ENCODE measurements at regions not wholly inside any gene's neighbourhood (a gene's known extent, or its start where the extent isn't known, plus 50 kb on each side); places are given as distances from the start of the nearest gene placed in this dataset.

- no peak for DNase-seq
Observed at GRCh38 chr15:59953392-59953883, 50.7 kb upstream of the FOXB1 start.

- no peak for DNase-seq
Observed at GRCh38 chr15:59952960-59953359, 51.2 kb upstream of the FOXB1 start.

GRCh38 chr15:59950603-59951388 is 53.3 kb upstream of the FOXB1 start:
- DNase-seq, result no peak

GRCh38 chr15:59948924-59949613 is 55.0 kb upstream of the FOXB1 start:
- DNase-seq, result no peak

GRCh38 chr15:59946084-59946483 is 58.0 kb upstream of the FOXB1 start:
- no peak for DNase-seq

- DNase-seq, result no peak
Observed at GRCh38 chr15:59945036-59945435, 59.1 kb upstream of the FOXB1 start.

GRCh38 chr15:59941612-59942011 is 62.5 kb upstream of the FOXB1 start:
- no peak for DNase-seq

- no peak for DNase-seq
Observed at GRCh38 chr15:59940928-59941327, 63.2 kb upstream of the FOXB1 start.

GRCh38 chr15:59940456-59940855 is 63.7 kb upstream of the FOXB1 start:
- no peak for DNase-seq

- DNase-seq, result no peak
Observed at GRCh38 chr15:59936741-59937140, 67.4 kb upstream of the FOXB1 start.

- no peak for DNase-seq
Observed at GRCh38 chr15:59933607-59934006, 70.5 kb upstream of the FOXB1 start.

GRCh38 chr15:59931646-59932261 is 72.4 kb upstream of the FOXB1 start:
- no peak for DNase-seq

- DNase-seq, result no peak
Observed at GRCh38 chr15:59924812-59925522, 79.1 kb upstream of the FOXB1 start.

GRCh38 chr15:59924096-59924495 is 80.0 kb upstream of the FOXB1 start:
- DNase-seq, result no peak

GRCh38 chr15:59923508-59923907 is 80.6 kb upstream of the FOXB1 start:
- DNase-seq, result no peak

- peak; percentile 34 for DNase-seq
Observed at GRCh38 chr15:59918994-59919951, 84.8 kb upstream of the FOXB1 start.

- peak; percentile 70 for DNase-seq
Observed at GRCh38 chr15:59917504-59918157, 86.5 kb upstream of the FOXB1 start.

- DNase-seq, result no peak
Observed at GRCh38 chr15:59906046-59906445, 98.1 kb upstream of the FOXB1 start.

GRCh38 chr15:59905176-59905575 is 98.9 kb upstream of the FOXB1 start:
- no peak for DNase-seq

GRCh38 chr15:59904450-59905135 is 99.5 kb upstream of the FOXB1 start:
- DNase-seq, result no peak

- no peak for DNase-seq
Observed at GRCh38 chr15:59896663-59897074, 107.4 kb upstream of the FOXB1 start.

All from CD4-positive, alpha-beta T cell treated with Interleukin-12 subunit alpha and Interleukin-12 subunit beta, for 1 hour (primary cell).